ENCODE measurements at regions not wholly inside any gene's neighbourhood (a gene's known extent, or its start where the extent isn't known, plus 50 kb on each side); places are given as distances from the start of the nearest gene placed in this dataset.

- no peak for TF ChIP-seq CTCF (IDR thresholded peaks at IDR 0.05)
- no peak for TF ChIP-seq POLR2A (IDR thresholded peaks at IDR 0.05)
Observed at GRCh38 chr18:37654731-37655369, 89.3 kb upstream of the CELF4 start.
